ENCODE measurements at regions not wholly inside any gene's neighbourhood (a gene's known extent, or its start where the extent isn't known, plus 50 kb on each side); places are given as distances from the start of the nearest gene placed in this dataset.

DNA sequence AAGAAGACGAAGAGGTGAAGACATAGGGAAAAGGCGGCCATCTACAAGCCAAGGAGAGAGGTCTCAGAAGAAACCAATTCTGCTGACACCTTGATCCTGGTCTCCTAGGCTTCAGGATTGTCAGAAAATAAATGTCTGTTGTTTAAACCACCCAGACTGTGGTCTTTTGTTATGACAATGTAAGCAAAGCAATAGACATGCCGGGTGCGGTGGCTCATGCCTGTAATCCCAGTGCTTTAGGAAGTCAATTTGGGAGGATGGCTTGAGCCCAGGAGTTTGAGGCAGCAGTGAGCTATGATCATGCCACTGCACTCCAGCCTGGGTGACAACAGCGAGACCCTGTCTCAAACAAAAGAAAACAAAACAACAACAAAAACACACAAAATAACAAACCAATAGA is 64.4 kb downstream of the HAPSTR1 start:
- no peak for TF ChIP-seq GATA2 (IDR thresholded peaks at IDR 0.05; ENCODE audit: low read depth, low read length)
- TF ChIP-seq GATA3 (IDR thresholded peaks at IDR 0.05; ENCODE audit: low read depth, low read length) = no peak

Data from SH-SY5Y (cell line).